K562 (cell line): ENCODE measurements at regions not wholly inside any gene's neighbourhood (a gene's known extent, or its start where the extent isn't known, plus 50 kb on each side); places are given as distances from the start of the nearest gene placed in this dataset.

ENCODE experiments used
- ATAC-seq: fragments of 200-7000 bp; cut with Tn5 transposase; 3 replicates; pipeline ENCODE4 v1.9.1; 2020; ENCODE audit warnings: moderate library complexity
- BruUV-seq: library from RNA; stranded (reverse); fragments of 400-500 nt; replicated peaks from 2 replicates; lab custom pipeline; 2021; lab: Mats Ljungman, UMichigan
- CTCF ChIA-PET: fragments of 300-600 bp; formaldehyde crosslinking; extraction: SDS; loops from one replicate; lab custom pipeline; 2021; ENCODE audit warnings: low intra/inter-chr PET ratio; lab: Yijun Ruan, JAX
- POLR2A ChIA-PET: fragments of 300-600, 350-650 bp; sonication (Branson Sonifier 250); formaldehyde crosslinking; extraction: SDS; loops from one replicate; lab custom pipeline; 2021; ENCODE audit warnings: antibody characterized with exemption, inconsistent platforms; lab: Yijun Ruan, JAX
- DNase-seq, 4 experiments: peaks; one replicate each; pipeline versions ENCODE4 v3.0.0 to v3.0.0-alpha.2; 2011 to 2018; ENCODE audit warnings: low spot score in 3 of 4, mixed read lengths in 3 of 4; ENCODE audit errors: extremely low read depth in 1 of 4
- FAIRE-seq: peaks from 2 replicates; lab custom pipeline; 2011; peaks lifted over from hg19 to GRCh38; lab: Jason Lieb, UNC
- H2AFZ ChIP-seq: 2 replicates; pipeline ENCODE4 v1.6.0; 2011; ENCODE audit warnings: low read depth, low read length, control low read depth, inconsistent platforms
- H3K27ac ChIP-seq: fragments of 200-600 bp; 3 replicates; pipeline ENCODE4 v1.8.0; 2011; ENCODE audit warnings: low read depth, mild to moderate bottlenecking, control low read depth, inconsistent platforms, low read length, moderate library complexity, mixed read lengths; ENCODE audit errors: extremely low read depth
- H3K27me3 ChIP-seq, 2 experiments: fragments of 300-600 bp in 1 of 2; 2 replicates in 1 of 2; 3 replicates in 1 of 2; pipeline versions ENCODE4 v1.6.0 to v1.8.0; 2011; ENCODE audit warnings: inconsistent platforms in 2 of 2, low read length in 2 of 2, mild to moderate bottlenecking in 1 of 2, mixed read lengths in 1 of 2, moderate library complexity in 1 of 2; ENCODE audit not compliant: control insufficient read depth in 2 of 2, insufficient read depth in 2 of 2
- H3K36me3 ChIP-seq: fragments of 300-600 bp; 3 replicates; pipeline ENCODE4 v1.8.0; 2011; ENCODE audit warnings: mild to moderate bottlenecking, low read length, inconsistent platforms; ENCODE audit not compliant: control insufficient read depth, insufficient read depth
- H3K4me1 ChIP-seq, 2 experiments: fragments of 200-600 bp in 1 of 2; replicated peaks in 1 of 2; 2 replicates in 1 of 2; 3 replicates in 1 of 2; pipeline versions ENCODE4 v1.5.1 to v1.8.0; 2011; ENCODE audit warnings: inconsistent platforms in 2 of 2, low read length in 2 of 2, mild to moderate bottlenecking in 1 of 2, mixed read lengths in 1 of 2, moderate library complexity in 1 of 2; ENCODE audit not compliant: control insufficient read depth in 2 of 2, insufficient read depth in 2 of 2
- H3K4me2 ChIP-seq: 2 replicates; pipeline ENCODE4 v1.6.1; 2011; ENCODE audit warnings: low read length, control low read depth, inconsistent platforms, mixed read lengths; ENCODE audit not compliant: insufficient read depth
- H3K4me3 ChIP-seq: fragments of 200-600 bp; sonication (generic), shearing (Covaris generic); 2 replicates; pipeline ENCODE4 v1.5.1; 2016; ENCODE audit warnings: control low read depth, inconsistent platforms
- H3K79me2 ChIP-seq: fragments of 200-600 bp; 3 replicates; pipeline ENCODE4 v1.8.0; 2011; ENCODE audit warnings: low read length, inconsistent platforms; ENCODE audit not compliant: control insufficient read depth, insufficient read depth
- H3K9ac ChIP-seq, 2 experiments: 2 replicates each; pipeline versions ENCODE4 v1.6.0 to v1.6.1; 2011; ENCODE audit warnings: low read depth in 2 of 2, low read length in 2 of 2, control low read depth in 1 of 2, inconsistent platforms in 1 of 2, mild to moderate bottlenecking in 1 of 2, mixed read lengths in 1 of 2; ENCODE audit not compliant: insufficient read depth in 1 of 2
- H3K9me1 ChIP-seq: one replicate; pipeline ENCODE4 v1.6.0; 2011; ENCODE audit warnings: inconsistent platforms, mild to moderate bottlenecking, low read length, moderate library complexity; ENCODE audit not compliant: control insufficient read depth, insufficient read depth
- H3K9me3 ChIP-seq: replicated peaks from 2 replicates; pipeline ENCODE4 v1.5.1; 2011; ENCODE audit warnings: low read depth, low read length, inconsistent platforms; ENCODE audit not compliant: control insufficient read depth, insufficient read depth
- H4K20me1 ChIP-seq: replicated peaks from 2 replicates; pipeline ENCODE4 v1.6.1; 2011; ENCODE audit warnings: low read length, inconsistent platforms, mixed read lengths; ENCODE audit not compliant: control insufficient read depth, insufficient read depth
- COPS2 ChIP-seq: fragments of 450-650 bp; conservative IDR thresholded peaks from 2 replicates; pipeline ENCODE4 v1.6.1; 2016; ENCODE audit warnings: mild to moderate bottlenecking, moderate library complexity
- E2F6 ChIP-seq, 2 experiments: IDR thresholded peaks; 2 replicates each; pipeline ENCODE4 v1.6.1; 2011; ENCODE audit warnings: borderline replicate concordance in 1 of 2, control low read depth in 1 of 2, low read depth in 1 of 2, low read length in 1 of 2, mild to moderate bottlenecking in 1 of 2, mixed read lengths in 1 of 2, moderate library complexity in 1 of 2; ENCODE audit not compliant: insufficient read depth in 1 of 2, insufficient read length in 1 of 2, poor library complexity in 1 of 2, severe bottlenecking in 1 of 2; ENCODE audit errors: extremely low read depth in 1 of 2
- FOXP4 ChIP-seq: sonication (generic); formaldehyde crosslinking; IDR thresholded peaks from 2 replicates; pipeline ENCODE4 v1.8.0; 2022; ENCODE audit warnings: mild to moderate bottlenecking, missing genetic modification reagents, borderline replicate concordance
- KLF13 ChIP-seq: fragments of 450-650 bp; IDR thresholded peaks from 2 replicates; pipeline ENCODE4 v1.6.1; 2016; ENCODE audit warnings: missing genetic modification characterization, low read depth, mild to moderate bottlenecking, missing compliant biosample characterization, moderate library complexity, borderline replicate concordance
- NR2C1 ChIP-seq, 2 experiments: fragments of 450-650 bp; IDR thresholded peaks; 2 replicates each; pipeline ENCODE4 v1.6.1; 2017; ENCODE audit warnings: mild to moderate bottlenecking in 2 of 2, antibody characterized with exemption in 1 of 2, inconsistent platforms in 1 of 2, missing compliant biosample characterization in 1 of 2, missing genetic modification characterization in 1 of 2
- ZBTB11 ChIP-seq, 3 experiments: fragments of 200-800 bp in 1 of 3; fragments of 250-450 bp in 1 of 3; fragments of 450-650 bp in 1 of 3; sonication (Bioruptor Pico) in 1 of 3; sonication (Bioruptor generic) in 1 of 3; formaldehyde crosslinking in 1 of 3; IDR thresholded peaks; 2 replicates each; pipeline versions ENCODE4 v1.6.1 to v1.8.0; 2016 to 2022; ENCODE audit warnings: mild to moderate bottlenecking in 2 of 3, missing genetic modification characterization in 2 of 3, missing compliant biosample characterization in 1 of 3, moderate library complexity in 1 of 3
- ZNF124 ChIP-seq: sonication (generic); formaldehyde crosslinking; IDR thresholded peaks from 2 replicates; pipeline ENCODE4 v1.8.1; 2022; ENCODE audit warnings: missing genetic modification reagents
- ZNF695 ChIP-seq: fragments of 450-650 bp; formaldehyde crosslinking; IDR thresholded peaks from 2 replicates; pipeline ENCODE4 v1.4.0; 2020; ENCODE audit warnings: mild to moderate bottlenecking, moderate library complexity
- WGBS: fragments of 100-300 bp; shearing (Covaris generic); methylation state at CpG from one replicate; pipeline ENCODE4 v1.1.6; 2016; ENCODE audit warnings: low coverage, mixed read lengths; ENCODE audit not compliant: insufficient coverage; ENCODE audit errors: missing lambda C conversion rate; 5-methylcytosine and 5-hydroxymethylcytosine counted together
- in situ Hi-C: fragments of 300-500 bp; cut with MboI; formaldehyde crosslinking; loops from 4 replicates; pipeline ENCODE4 v1.15.0; 2018; ENCODE audit warnings: inconsistent platforms, mixed read lengths
- intact Hi-C: fragments of 100-400 bp; cut with micrococcal nuclease; formaldehyde crosslinking; loops from 2 replicates; pipeline ENCODE4 v1.14.2; 2022
- TF ChIP-seq, protein P1 (sequence below): fragments of 250-450 bp; sonication (Bioruptor Pico); IDR thresholded peaks from 2 replicates; pipeline ENCODE4 v1.8.0; 2022; ENCODE audit warnings: inconsistent platforms

DNA sequence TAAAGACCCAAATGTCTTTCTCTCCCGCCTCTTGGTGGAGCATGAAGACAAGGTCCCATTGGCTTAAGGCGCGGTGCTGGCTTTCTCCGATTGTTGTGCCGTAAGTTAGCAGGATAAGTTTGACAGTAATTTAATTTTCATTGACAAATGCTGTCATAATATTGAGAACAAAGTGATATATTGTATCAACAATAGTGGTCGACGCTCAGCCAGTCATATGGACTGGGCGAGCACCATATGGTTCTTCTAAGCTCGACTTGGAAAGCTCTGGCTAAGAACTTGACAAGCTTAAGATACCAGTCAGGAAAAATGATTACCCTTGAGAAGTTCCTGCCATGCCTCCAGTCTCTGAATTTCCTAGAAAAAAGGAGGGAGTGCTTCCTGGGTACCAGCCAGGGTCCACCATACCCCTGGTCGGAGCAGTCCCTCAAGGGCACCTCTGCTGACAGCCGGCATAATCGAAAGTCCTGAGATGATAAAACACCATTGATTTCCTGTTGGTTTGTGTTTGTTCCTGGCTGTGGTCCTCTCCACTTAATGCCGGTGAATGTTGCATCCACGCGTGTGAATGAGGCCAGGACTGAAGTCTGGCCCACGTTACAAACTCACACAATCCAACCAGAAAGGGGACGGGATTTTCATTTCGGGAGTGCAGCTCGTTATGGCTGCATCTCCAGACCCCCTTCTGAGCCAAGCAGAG lies 262.1 kb downstream of the ZNF536 start:
- H3K79me2 ChIP-seq, result no peaks in the 10 kb centered on the region
- POLR2A ChIA-PET, result interaction anchor here (0.7 kb wide), 1 partner anchor 15 kb away, joined by 3 read pairs; no protein-coding TSS in a partner anchor
- no peaks in the 10 kb centered on the region for H3K9me3 ChIP-seq
- H3K4me1 ChIP-seq, result no peaks in the 10 kb centered on the region
- H2AFZ ChIP-seq, result no peak overlapping the region
- no peak overlapping the region for H3K4me2 ChIP-seq
- FAIRE-seq (no peak), DNase-seq (no peak), ATAC-seq (no peak)
- WGBS, result under 1% methylated on average over 19 of the region's 19 CpGs
- no peak overlapping the region for H3K9ac ChIP-seq
- CTCF ChIA-PET, result no interaction called here
- no peaks in the 10 kb centered on the region for H3K9me1 ChIP-seq
- H3K27me3 ChIP-seq, result peaks cover 0 to 13% of the 10 kb centered on the region in 2 experiments; a peak in 4 of 5 replicates
- intact Hi-C loops, result no loop called here
- H3K4me3 ChIP-seq, result no peak overlapping the region
- BruUV-seq, result no TSS peak
- no peaks in the 10 kb centered on the region for H3K36me3 ChIP-seq
- no peak overlapping the region for H3K27ac ChIP-seq
- in situ Hi-C loops, result no loop called here
- H4K20me1 ChIP-seq, result no peaks in the 10 kb centered on the region
- TF ChIP-seq COPS2, result no peak
- TF ChIP-seq, protein P1, sequence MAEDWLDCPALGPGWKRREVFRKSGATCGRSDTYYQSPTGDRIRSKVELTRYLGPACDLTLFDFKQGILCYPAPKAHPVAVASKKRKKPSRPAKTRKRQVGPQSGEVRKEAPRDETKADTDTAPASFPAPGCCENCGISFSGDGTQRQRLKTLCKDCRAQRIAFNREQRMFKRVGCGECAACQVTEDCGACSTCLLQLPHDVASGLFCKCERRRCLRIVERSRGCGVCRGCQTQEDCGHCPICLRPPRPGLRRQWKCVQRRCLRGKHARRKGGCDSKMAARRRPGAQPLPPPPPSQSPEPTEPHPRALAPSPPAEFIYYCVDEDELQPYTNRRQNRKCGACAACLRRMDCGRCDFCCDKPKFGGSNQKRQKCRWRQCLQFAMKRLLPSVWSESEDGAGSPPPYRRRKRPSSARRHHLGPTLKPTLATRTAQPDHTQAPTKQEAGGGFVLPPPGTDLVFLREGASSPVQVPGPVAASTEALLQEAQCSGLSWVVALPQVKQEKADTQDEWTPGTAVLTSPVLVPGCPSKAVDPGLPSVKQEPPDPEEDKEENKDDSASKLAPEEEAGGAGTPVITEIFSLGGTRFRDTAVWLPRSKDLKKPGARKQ (CRISPR knock-in tag), result no peak
- TF ChIP-seq KLF13 (tag), result no peak
- TF ChIP-seq NR2C1 (IDR thresholded peaks at IDR 0.05), result no peak
- no peak for TF ChIP-seq NR2C1 (tag; IDR thresholded peaks at IDR 0.05)
- no peak for TF ChIP-seq ZBTB11 (CRISPR knock-in tag; IDR thresholded peaks at IDR 0.05)
- no peak for TF ChIP-seq ZNF124
- TF ChIP-seq FOXP4, result no peak
- no peak for TF ChIP-seq ZNF695 (CRISPR knock-in tag)
- no peak for TF ChIP-seq E2F6 (IDR thresholded peaks at IDR 0.05; ENCODE audit: borderline replicate concordance in 1 of 2, extremely low read depth in 1 of 2, insufficient read depth in 1 of 2, insufficient read length in 1 of 2, low read depth in 1 of 2, low read length in 1 of 2, poor library complexity in 1 of 2, severe bottlenecking in 1 of 2)
